ENCODE measurements at regions not wholly inside any gene's neighbourhood (a gene's known extent, or its start where the extent isn't known, plus 50 kb on each side); places are given as distances from the start of the nearest gene placed in this dataset.
"Not testable (repeated sequence)": the region's sequence is repeated elsewhere in the genome, so short reads cannot be mapped to it uniquely, and the experiment has no call there.

DNA sequence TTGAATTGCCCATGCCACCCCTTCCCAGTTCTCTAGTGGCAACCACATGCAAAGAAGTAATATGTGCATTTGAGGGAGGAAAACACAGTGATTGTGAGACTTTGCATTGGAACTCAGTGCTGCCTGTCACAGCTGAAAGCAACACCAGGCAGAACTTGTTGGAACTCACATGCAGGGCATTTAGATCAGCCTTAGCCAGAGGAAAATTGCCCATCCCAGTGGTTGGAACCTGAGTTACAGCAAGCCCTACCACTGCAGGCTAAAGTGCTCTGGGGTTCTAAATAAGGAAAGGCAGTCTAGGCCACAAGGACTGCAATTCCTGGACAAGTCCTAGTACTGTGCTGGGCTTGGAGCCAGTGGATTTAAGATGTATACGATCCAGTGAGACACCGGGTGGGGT, 245.3 kb upstream of the UFL1 start:
- intact Hi-C loops (cut with DNase I): no loop called here
- no peak for DNase-seq

DNA sequence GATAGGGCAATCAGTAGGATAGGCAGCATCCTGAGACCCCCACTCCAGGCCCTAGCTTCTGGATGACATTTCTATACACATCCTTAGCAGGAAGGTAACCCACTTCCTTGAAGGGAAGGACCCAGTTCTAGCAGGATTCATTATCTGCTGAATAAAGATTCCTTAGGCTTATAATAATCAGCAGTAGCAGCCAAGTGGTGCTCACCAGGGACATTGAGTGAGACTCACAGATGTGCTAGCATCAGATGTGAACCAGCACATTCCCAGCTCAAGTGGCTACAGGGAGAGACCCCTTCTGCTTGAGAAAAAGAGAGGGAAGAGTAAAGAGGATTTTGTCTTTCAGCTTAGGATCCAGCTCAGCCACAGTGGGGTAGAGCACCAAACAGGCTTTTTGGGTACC, 244.8 kb upstream of the UFL1 start:
- intact Hi-C loops (cut with DNase I): no loop called here
- no peak for DNase-seq

DNA sequence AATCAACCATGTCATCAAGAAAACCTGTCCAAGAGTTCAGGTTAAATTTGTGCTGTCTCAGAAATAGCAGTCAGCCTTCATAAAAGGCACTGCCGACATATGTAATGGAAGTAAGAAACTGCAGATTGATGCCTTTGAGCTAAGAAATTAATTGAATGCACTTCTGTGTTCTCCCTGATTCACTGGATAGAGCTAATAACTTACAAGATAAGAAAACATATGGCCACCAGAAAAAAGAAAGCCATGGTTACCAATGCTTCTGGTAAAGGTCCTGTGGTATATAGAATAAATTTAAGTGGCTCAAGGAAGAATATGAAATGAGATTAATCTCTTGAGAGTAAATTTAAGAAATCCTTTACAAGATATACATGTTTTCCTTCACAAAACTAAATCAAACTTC, 242.5 kb upstream of the UFL1 start:
- intact Hi-C loops (cut with DNase I): no loop called here
- no peak for DNase-seq

DNA sequence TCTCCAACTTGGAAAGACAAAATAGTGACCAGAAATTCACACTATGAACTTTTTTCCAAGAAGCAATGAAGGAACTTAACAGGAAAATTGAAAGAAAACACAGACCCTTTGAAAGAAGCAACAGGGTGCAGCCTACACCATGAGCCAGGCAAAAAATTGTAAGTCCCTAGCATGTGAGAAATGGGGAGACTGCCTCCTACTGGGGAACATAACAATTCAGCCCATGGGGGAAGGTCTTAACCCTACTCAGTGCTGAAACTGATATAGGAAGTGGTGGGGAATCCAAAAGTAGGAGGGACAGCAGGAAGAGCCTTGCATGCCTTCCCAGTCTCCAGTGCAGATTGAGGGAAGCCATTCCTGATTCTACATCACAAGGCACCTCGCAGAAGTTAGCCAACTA, 235.1 kb upstream of the UFL1 start:
- intact Hi-C loops (cut with DNase I): no loop called here
- no peak for DNase-seq

DNA sequence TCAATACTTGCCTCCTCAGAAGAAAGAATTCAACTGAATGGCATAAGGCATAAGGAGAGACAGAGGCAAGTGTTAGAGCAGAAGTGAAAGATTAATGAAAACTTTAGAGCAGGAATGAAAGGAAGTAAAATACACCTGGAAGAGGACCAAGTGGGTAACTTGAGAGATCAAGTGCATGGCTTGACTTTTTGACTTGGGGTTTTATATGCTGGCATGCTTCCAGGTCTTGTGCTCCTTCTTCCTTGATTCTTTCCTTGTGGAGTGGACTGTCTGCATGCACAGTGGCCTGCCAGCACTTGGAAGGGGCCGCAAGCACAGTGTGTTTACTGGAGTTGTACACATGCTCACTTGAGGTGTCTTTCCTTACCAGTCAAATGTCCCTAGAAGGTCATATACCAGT, 222.1 kb upstream of the UFL1 start:
- DNase-seq: no peak
- intact Hi-C loops (cut with DNase I): no loop called here

DNA sequence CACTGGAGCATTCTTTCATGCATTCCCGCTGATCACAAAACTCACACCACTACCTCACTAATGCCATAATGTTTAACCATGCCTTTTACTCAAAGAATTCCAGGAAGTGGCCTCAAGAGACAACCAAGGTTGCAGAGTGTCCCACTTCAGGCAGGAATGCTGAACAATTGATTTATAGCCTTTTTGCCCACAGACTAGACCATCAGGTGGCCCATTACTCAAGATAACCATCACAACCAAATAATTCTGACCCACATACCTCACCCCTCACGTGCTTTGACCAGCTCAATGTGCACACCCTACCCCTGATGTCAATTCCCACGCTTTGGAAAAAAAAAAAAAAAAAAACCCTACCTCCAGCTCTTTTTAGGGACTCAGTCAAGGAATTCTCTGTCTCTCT, 220.6 kb upstream of the UFL1 start:
- intact Hi-C loops (cut with DNase I): no loop called here
- DNase-seq: no peak

DNA sequence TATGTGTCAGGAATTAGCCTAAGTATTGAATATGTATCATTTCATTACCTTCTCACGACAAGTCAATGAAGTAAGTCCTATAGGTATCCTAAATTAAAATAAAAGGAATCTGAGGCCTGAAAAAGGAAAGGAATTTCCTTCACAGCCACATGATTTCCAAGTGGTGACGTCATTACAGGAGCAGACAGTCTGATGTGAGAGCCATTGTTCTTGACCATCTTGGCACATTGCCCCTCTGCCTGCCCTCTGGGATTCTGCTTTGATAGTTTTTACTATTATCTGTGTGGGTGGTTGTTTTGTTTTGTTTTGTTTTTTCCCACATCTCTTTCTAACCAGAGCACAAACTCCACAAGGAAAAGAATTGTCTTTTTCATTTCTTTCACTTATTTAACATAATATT, 219.8 kb upstream of the UFL1 start:
- peak in 2 of 10 donors; percentile 21 to 33 for DNase-seq
- intact Hi-C loops (cut with DNase I): no loop called here

DNA sequence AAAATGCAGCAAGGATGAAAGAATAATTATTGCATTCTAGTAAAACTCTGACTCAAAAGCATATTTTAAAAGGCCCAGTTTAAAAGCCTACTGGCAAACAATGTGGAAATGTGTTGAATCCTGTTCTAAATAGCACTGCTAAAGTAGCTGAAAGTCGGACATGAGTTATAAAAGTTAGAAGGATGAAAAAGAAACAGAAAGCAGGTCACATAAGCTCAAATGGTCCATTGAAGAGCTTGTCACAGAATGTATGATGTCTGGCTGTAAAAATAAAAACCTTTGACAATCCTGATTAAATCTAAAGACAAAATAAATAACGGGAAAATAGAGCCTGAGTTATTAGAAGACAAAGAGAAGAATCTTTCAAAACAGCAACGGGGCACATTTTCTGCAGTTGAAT, 218.6 kb upstream of the UFL1 start:
- DNase-seq: no peak
- intact Hi-C loops (cut with DNase I): no loop called here

DNA sequence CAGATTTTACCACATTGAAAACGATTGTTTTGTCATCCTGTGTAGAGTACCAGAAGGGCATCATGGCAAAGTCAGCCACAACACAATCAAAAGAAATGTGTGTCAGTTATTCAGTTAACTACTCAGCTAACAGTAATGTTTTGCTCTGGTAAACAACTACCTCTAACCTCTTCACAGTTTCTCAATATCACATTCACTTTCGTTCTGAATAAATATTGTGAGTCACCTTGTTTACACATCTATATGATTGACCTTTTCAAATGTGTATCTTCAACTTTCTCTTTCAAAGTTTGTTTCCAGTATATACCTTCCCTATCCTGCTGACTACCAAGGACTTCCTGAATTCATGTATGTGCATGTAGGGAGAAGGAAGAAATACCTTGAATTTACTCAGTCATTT, 216.6 kb upstream of the UFL1 start:
- intact Hi-C loops (cut with DNase I): no loop called here
- DNase-seq: no peak

DNA sequence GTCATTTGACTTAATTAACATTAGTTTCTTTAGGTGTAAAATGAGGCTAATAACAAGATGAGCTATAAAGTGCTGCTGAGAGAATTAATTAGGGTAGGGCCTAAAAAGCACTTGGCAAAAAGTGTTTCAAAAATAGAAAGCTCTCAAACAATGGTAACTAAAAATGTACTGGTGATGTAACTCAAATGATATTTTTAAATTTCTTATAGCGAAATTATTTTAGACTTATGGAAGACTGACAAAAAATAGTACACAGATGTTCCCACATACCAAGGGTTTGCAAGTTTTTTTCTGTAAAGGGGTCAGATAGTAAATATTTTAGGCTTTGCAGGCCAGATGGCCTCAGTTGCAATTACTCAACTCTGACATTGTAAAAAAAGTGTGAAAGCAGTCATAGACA, 190.7 kb upstream of the UFL1 start:
- intact Hi-C loops (cut with DNase I): no loop called here
- DNase-seq: no peak

DNA sequence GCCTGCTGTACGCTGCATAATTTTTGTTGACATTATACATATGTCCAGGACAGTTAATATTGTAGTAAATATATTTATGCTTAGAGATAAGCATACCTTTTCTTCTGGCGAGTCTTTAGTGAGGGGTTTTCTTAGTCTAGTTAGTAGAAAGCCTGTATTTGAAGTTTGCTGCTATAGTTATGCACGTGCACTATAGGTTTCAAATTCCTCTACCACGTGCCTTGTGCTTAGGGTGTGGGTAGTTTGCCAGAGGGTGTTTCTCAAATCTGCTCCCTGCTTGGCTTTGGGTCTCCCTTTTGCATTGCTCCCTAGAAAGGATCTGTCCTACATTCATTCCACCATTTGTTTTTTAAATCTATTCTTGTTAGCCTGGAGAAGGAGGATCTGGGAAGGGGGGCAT, 181.4 kb upstream of the UFL1 start:
- DNase-seq: no peak
- intact Hi-C loops (cut with DNase I): no loop called here

DNA sequence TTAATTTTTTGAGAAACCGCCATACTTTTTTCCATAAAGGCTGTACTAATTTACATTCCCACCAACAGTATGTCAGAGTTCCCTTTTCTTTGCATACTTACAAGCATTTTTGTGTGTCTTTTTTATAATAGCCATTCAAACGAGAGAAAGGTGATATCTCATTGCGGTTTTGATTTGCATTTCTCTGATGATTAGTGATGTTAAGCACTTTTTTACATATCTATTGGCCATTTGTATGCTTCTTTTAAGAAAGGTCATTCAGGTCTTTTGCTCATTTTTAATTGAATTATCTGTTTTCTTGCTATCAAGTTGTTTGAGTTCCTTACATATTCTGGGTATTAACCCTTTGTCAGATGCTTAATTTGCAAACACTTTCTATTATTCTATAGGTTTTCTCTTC, 176.1 kb upstream of the UFL1 start:
- intact Hi-C loops (cut with DNase I): no loop called here
- DNase-seq: no peak

DNA sequence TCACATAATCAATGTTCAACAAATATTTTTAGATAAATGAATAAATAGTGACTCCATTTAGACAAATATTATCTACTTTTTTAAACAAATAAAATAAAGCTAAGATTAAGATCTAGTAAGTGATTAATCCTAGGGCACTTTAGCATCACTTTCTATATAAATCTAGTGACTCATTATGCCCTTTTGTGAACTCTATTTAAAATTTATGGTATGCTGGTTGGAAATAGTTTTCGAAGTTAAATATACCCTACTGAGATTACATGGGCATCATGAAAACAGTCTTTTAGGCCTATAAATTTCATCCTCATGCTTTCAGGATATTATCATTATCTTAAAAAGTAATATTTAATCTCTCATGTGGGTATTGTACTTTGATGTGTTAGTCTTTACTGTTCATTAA, 140.4 kb upstream of the UFL1 start:
- intact Hi-C loops (cut with DNase I): no loop called here
- no peak for DNase-seq

DNA sequence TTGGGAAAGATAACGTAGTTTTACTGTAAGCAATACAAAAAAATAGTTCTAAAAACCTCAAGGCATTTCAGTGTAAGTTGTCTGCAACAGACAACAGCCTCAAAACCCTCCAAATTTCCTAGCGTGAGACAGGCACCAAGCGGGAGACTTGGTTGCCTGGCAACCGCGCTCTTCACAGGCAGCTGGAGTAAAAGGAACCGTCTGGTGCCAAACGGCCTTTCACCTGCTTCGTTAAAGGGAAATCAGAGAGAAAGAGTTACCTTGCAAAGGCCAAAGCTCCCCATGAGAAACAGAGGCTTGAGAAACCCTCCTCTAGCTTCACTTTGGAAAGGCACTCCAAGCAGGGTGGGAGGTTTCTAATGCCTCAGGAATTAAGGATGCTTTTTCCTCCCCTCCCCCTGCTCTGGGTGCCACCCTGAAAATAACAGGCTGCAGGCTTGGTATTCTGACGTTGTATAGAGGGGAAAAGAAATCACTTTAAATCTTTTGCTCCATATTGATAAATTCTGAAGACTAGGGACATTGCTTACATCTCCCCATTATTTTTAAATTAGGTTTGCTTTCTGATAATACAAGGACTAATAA, 129.7 kb upstream of the UFL1 start:
- intact Hi-C loops (cut with DNase I): no loop called here
- DNase-seq: peak; percentile 24 to 94 (median 64)

DNA sequence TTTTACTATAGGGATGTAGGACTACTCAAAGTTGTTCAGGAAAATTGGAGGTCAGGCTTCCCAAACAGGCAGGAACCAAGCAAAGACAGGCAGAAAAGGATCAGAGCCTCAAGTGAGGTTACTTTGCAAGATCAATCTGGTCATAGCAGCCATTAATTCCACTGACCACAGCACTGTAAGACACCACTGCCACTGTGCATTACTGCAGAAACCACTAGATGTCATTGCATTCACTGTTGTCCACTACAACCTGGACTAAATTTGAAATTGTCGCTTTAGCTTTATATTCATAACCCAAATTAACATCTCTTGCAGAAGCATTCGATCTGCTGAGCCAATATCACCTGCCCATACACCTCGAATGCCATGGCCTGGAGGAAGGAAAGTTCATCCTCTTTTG, 126.9 kb upstream of the UFL1 start:
- intact Hi-C loops (cut with DNase I): no loop called here

DNA sequence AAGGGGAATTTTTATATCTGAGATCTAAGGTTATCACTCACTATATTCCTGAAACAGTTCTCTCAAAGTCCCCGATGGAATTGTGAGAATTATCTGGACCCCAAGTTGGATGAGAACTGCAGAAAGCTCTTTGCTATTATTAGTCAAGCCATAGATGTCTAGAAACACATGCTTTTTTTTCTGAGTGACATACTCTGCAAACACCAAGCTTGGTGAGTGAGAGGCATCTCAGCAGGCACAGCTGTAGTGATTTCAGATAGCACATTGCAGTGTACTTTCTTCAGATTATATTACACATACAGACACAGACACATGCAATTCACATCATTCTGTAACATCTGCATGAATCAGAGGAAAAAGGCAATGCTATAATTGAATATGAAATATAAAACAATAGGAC, 111.1 kb upstream of the UFL1 start:
- DNase-seq: no peak

More for the DNA sequence above, 126.9 kb upstream of the UFL1 start:
- DNase-seq: no peak

DNA sequence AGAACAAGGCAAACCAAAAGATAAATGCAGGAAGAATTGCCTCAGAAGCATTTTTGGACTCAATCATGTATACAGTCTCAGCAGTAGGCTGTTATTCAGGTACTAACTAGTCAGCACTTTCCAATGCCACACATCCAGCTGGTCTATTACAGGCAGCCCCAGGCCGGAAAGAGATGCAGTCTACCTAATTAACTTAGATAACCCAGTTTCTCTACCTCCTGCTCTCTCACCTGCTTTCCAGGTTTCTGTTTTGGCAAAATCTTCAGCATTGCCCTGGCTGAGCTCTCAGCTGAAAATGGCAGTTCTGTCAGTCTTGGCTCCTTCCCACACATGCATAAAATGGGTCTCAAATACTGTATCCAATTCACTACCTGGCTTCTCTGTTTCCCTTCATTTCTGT, 101.3 kb upstream of the UFL1 start:
- intact Hi-C loops (cut with DNase I): no loop called here
- DNase-seq: no peak

More for the DNA sequence above, 111.1 kb upstream of the UFL1 start:
- intact Hi-C loops (cut with DNase I): no loop called here

DNA sequence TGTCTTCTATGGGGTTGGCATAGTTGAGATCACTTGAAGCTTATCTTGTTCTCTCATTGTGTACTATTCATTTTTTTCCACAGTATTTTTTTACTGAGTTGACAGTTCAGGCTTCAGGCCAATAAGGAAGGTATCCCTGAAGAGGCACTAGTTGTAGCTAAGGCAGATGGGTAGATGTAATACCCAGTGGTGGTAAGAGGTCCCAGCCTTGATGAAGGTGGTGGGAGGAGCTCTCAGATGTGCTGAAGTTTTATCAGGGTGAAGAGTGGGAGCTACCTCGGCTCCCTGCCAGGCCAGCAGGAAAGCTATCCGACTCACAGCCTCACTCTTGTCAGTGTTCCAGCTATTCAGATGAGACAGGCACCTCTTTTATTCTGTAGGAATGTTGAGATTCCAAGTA, 87.7 kb upstream of the UFL1 start:
- intact Hi-C loops (cut with DNase I): no loop called here
- no peak for DNase-seq

DNA sequence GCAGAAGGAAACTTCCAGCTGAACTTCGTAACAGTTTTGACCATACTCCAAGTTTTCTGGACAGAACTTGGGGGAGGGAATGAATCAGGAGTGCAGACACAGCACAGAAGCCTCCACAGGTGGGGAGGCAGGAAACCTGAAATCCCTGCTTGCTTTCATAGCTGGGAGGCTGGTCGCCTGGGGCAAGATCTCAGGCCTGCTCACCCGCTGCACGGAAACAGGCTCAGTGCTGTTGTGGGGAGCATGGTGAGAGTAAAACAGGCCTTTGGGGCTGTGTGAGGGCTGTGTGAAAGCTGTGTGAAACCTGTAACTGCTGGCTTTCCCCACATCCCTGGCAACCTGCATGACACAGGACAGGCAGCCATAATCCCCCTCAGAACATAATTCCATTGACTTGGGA, 85.2 kb upstream of the UFL1 start:
- DNase-seq: peak in 1 of 10 donors; percentile 68
- intact Hi-C loops (cut with DNase I): no loop called here

DNA sequence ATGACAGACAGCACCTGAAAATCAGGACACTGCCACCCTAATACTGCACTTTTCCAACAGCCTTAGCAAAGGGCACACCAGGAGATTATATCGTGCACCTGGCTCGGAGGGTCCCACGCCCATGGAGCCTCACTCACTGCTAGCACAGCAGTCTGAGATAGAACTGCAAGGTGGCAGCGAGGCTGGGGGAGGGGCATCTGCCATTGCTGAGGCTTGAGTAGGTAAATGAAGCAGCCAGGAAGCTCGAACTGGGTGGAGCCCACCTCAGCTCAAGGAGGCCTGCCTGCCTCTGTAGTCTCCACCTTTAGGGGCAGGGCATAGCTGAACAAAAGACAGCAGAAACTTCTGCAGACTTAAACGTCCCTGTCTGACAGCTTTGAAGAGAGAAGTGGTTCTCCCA, 84.4 kb upstream of the UFL1 start:
- intact Hi-C loops (cut with DNase I): not testable (repeated sequence)
- DNase-seq: peak in 1 of 10 donors; percentile 44

DNA sequence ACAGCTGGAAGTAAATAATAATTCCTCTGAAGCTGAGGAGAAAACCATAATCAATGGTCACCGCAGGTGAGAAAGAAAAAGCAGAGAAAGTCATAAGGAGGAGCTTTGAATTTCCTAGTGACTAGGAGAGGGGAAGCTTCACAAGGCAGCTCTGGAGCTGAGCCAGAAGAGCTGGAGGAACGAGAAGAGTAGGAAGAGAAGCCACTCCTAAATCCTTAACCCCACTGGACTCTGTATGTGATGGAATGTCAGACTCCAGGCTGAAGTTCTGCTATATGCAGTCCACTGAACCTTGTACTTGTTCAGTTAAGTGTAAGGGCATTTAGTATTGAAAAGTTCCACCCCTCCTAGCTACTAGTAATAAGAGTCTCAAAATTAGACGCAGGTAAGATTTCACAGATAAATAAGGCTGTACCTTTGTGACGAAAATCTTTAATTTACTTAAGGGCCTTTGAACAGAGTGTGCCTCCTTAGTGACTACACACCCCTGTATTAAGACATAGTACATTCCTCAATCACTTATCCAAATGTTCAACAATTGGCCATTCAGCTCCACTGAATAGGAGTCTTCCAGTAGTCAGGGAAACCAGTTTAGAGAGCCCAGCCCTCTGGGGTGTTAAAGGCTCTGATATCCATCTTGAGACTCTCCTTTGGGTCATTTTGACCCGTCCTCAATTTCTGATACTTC, 71.4 kb upstream of the UFL1 start:
- intact Hi-C loops (cut with DNase I): no loop called here
- peak in 1 of 10 donors; percentile 40 for DNase-seq

DNA sequence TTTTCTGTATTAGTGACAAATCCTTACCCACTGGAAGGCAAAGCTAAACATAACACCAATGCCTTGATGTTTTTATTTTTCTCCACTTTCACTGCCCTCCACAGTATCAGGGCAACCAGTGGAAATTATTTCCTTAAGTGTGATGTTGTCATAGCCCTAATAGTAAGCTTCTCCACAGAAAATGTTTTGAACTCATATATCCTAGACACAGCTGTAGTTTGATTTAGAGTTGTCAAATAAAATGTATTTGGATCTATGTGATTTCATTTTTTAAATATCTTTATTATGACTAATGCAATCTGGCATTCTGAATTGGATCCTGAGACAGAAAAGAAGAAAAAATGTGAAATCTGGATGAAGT, 70.9 kb upstream of the UFL1 start:
- intact Hi-C loops (cut with DNase I): no loop called here
- DNase-seq: no peak

DNA sequence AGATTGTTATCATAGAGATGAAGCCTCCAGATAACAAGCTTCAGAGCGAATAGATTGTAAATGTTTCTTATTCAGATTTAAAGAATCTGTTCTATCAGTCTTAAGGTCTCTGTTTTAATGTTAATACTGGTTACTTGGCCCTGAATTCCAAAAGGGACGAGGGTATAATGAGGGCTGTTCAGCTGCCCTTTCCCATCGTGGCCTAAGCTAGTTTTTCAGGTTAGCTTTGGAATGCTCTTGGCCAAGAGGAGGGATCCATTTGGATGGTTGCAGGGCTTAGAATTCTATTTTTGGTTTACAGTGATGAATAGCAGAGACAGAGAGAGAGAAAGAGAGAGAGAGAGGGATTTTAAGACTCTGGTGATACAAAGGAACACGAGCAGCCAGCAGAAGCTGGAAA, 62.8 kb upstream of the UFL1 start:
- intact Hi-C loops (cut with DNase I): no loop called here
- DNase-seq: no peak

Data from posterior cingulate gyrus (tissue), 11 donors.